Posterior vena cava (tissue), 2 donors: ENCODE measurements at regions not wholly inside any gene's neighbourhood (a gene's known extent, or its start where the extent isn't known, plus 50 kb on each side); places are given as distances from the start of the nearest gene placed in this dataset.
A peak's percentile ranks its signal among the peaks of the same experiment; 100 is the strongest.
"Not testable (repeated sequence)": the region's sequence is repeated elsewhere in the genome, so short reads cannot be mapped to it uniquely, and the experiment has no call there.

Experiments
- DNase-seq: peaks from one replicate; pipeline ENCODE4 v3.0.0-alpha.2; 2020; ENCODE audit warnings: low spot score
- intact Hi-C, 2 donors: fragments of 100-400 bp; cut with DNase I; formaldehyde crosslinking; loops; one replicate each; pipeline versions ENCODE4 v1.14.1 to v1.14.2; 2022 to 2023
- donor health status: DM: yes; HTN: yes; CAD: no.
- donor health status: DM: yes; HTN: yes; CAD: no.

- intact Hi-C loops = no loop called here
- no peak for DNase-seq
Observed at GRCh38 chr9:78127279-78128225, 95.9 kb upstream of the GNAQ start.

GRCh38 chr9:78123808-78124207 is 92.2 kb upstream of the GNAQ start:
- DNase-seq = no peak
- intact Hi-C loops = no loop called here

- intact Hi-C loops = no loop called here
- no peak for DNase-seq
Observed at GRCh38 chr9:78122631-78123030, 91.0 kb upstream of the GNAQ start.

- DNase-seq = peak; percentile 88
- intact Hi-C loops = no loop called here
Observed at GRCh38 chr9:78121488-78121887, 89.9 kb upstream of the GNAQ start.

- intact Hi-C loops = no loop called here
- no peak for DNase-seq
Observed at GRCh38 chr9:78118742-78119473, 87.3 kb upstream of the GNAQ start.

GRCh38 chr9:78115073-78115472 is 83.5 kb upstream of the GNAQ start:
- no peak for DNase-seq
- intact Hi-C loops = no loop called here

GRCh38 chr9:78114581-78114980 is 83.0 kb upstream of the GNAQ start:
- DNase-seq = no peak
- intact Hi-C loops = no loop called here

GRCh38 chr9:78112406-78112805 is 80.8 kb upstream of the GNAQ start:
- intact Hi-C loops = no loop called here
- DNase-seq = no peak

GRCh38 chr9:78112004-78112403 is 80.4 kb upstream of the GNAQ start:
- intact Hi-C loops = no loop called here
- no peak for DNase-seq

- DNase-seq = no peak
- intact Hi-C loops = no loop called here
Observed at GRCh38 chr9:78109075-78109474, 77.5 kb upstream of the GNAQ start.

GRCh38 chr9:78106586-78106985 is 75.0 kb upstream of the GNAQ start:
- DNase-seq, intact Hi-C loops: not testable (repeated sequence)

GRCh38 chr9:78103971-78104433 is 72.4 kb upstream of the GNAQ start:
- DNase-seq = no peak
- intact Hi-C loops = no loop called here

- intact Hi-C loops = no loop called here
- DNase-seq = no peak
Observed at GRCh38 chr9:78101247-78101646, 69.6 kb upstream of the GNAQ start.

- DNase-seq = no peak
- intact Hi-C loops = no loop called here
Observed at GRCh38 chr9:78097541-78097940, 65.9 kb upstream of the GNAQ start.

GRCh38 chr9:78091731-78092130 is 60.1 kb upstream of the GNAQ start:
- DNase-seq = no peak
- intact Hi-C loops = no loop called here

GRCh38 chr9:78089111-78089510 is 57.5 kb upstream of the GNAQ start:
- intact Hi-C loops = no loop called here
- no peak for DNase-seq

GRCh38 chr9:78088190-78088589 is 56.6 kb upstream of the GNAQ start:
- DNase-seq, intact Hi-C loops: not testable (repeated sequence)
